ENCODE measurements at regions not wholly inside any gene's neighbourhood (a gene's known extent, or its start where the extent isn't known, plus 50 kb on each side); places are given as distances from the start of the nearest gene placed in this dataset.

DNA sequence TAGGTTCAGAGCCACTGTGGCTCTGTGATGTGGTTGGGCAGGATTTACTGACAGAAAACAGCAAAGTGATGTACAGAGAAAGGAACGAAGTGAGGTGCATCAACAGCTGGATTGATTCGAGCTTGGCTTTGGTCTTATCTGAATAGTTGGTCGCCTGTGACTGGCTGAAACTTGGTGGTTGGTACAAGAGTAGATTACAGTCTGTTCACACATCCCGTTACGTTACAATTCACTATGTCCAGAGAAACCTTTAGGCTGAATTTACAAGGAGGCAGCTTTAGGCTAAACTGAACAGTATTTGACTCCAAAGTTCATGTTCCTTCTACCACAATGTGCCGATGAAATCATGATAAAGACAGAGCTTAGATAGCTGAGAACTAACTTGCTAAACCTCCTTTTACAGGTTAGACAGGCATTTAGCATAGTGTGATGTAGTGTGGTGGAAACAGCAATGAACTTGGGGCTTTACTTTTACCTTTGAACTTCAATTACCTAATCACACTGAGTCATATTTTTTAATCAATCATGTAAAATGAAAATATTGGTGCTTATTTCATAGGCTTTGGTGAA is 210.2 kb upstream of the PUM3 start:
- TF ChIP-seq YY1 (IDR thresholded peaks at IDR 0.05; ENCODE audit: insufficient read depth, insufficient read length) (no peak), ZNF274 (IDR thresholded peaks at IDR 0.05; ENCODE audit: low read depth, low read length) (no peak), SUZ12 (IDR thresholded peaks at IDR 0.05; ENCODE audit: extremely low read depth, insufficient read depth, insufficient read length) (no peak)
- Histone ChIP-seq H3K9ac (ENCODE audit: insufficient read length, low read depth) (no peak overlapping the region), H3K4me1 (ENCODE audit: insufficient read depth, insufficient read length) (no peaks in the 10 kb centered on the region), H3K27me3 (ENCODE audit: insufficient read depth, insufficient read length) (no peaks in the 10 kb centered on the region), H3K9me3 (ENCODE audit: insufficient read depth, low read length) (no peaks in the 10 kb centered on the region), H3K4me3 (ENCODE audit: insufficient read length, low read depth) (no peak overlapping the region), H3K36me3 (ENCODE audit: insufficient read depth, insufficient read length, low read length) (no peaks in the 10 kb centered on the region)
- DNase-seq (ENCODE audit: low read depth, low spot score): no peak

DNA sequence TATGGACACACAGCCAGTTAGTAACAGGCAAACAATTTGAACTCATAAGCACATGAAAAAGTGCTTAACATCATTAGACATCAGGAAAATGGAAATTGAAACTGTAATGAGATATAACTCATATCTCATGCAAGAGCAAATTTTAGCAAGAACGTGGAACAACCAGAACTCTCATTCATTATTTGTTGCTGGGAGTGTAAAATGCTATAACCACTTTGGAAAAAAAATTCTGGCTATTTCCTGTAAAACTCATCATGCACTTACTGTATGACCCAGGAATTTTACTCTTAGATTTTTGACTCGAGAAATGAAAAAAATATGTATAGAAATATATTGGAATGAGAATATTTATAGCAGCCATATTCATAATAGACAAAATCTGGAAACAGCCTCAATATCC is 205.7 kb upstream of the PUM3 start:
- no peaks in the 10 kb centered on the region for H3K9me3 ChIP-seq (ENCODE audit: insufficient read depth, low read length)
- H3K36me3 ChIP-seq (ENCODE audit: insufficient read depth, insufficient read length, low read length): no peaks in the 10 kb centered on the region
- no peaks in the 10 kb centered on the region for H3K4me1 ChIP-seq (ENCODE audit: insufficient read depth, insufficient read length)
- H3K4me3 ChIP-seq (ENCODE audit: insufficient read length, low read depth): no peak overlapping the region
- TF ChIP-seq ZNF274 (IDR thresholded peaks at IDR 0.05; ENCODE audit: low read depth, low read length) (no peak), YY1 (IDR thresholded peaks at IDR 0.05; ENCODE audit: insufficient read depth, insufficient read length) (no peak), SUZ12 (IDR thresholded peaks at IDR 0.05; ENCODE audit: extremely low read depth, insufficient read depth, insufficient read length) (no peak)
- no peak for DNase-seq (ENCODE audit: low read depth, low spot score)
- H3K9ac ChIP-seq (ENCODE audit: insufficient read length, low read depth): no peak overlapping the region
- H3K27me3 ChIP-seq (ENCODE audit: insufficient read depth, insufficient read length): no peaks in the 10 kb centered on the region

DNA sequence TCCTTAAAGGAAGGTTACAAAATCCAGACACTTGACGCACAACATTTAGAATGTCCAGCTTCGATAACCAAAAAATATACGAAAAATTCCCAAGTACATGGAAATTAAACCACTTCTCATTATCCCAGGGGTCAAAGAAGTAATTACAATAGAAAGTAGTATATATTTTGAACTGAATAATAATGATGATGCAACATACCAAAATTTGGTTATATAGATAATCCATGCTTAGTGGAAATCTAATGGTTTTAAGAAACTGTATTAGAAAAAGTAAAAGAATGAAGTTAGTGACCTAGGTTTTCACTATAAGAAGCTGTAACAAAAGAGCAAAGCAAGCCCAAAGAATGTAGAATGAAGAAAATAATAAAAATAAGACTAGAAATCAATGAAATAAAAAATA is 204.0 kb upstream of the PUM3 start:
- H3K4me3 ChIP-seq (ENCODE audit: insufficient read length, low read depth): no peak overlapping the region
- no peaks in the 10 kb centered on the region for H3K4me1 ChIP-seq (ENCODE audit: insufficient read depth, insufficient read length)
- DNase-seq (ENCODE audit: low read depth, low spot score): no peak
- no peak overlapping the region for H3K9ac ChIP-seq (ENCODE audit: insufficient read length, low read depth)
- no peaks in the 10 kb centered on the region for H3K36me3 ChIP-seq (ENCODE audit: insufficient read depth, insufficient read length, low read length)
- no peak for TF ChIP-seq SUZ12 (IDR thresholded peaks at IDR 0.05; ENCODE audit: extremely low read depth, insufficient read depth, insufficient read length)
- no peak for TF ChIP-seq ZNF274 (IDR thresholded peaks at IDR 0.05; ENCODE audit: low read depth, low read length)
- no peak for TF ChIP-seq YY1 (IDR thresholded peaks at IDR 0.05; ENCODE audit: insufficient read depth, insufficient read length)
- H3K9me3 ChIP-seq (ENCODE audit: insufficient read depth, low read length): no peaks in the 10 kb centered on the region
- H3K27me3 ChIP-seq (ENCODE audit: insufficient read depth, insufficient read length): no peaks in the 10 kb centered on the region

DNA sequence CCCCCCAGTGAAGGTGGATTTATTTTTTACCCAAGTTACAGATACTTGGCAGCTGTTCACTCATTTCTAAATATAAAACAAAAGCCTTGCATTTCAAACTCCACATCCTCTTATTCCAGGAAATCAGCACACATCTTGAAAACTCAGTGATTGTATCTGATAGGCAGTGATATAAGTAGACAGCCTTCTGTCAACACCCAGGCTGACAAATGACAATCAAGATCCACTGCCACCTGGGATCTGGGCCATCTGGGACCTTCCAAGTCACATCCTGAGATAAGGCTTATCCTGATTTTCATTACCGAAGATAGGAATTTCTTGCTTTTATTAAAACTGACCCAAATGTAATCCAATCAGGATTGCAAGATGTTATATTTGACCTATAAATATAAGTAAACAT is 201.3 kb upstream of the PUM3 start:
- H3K4me1 ChIP-seq (ENCODE audit: insufficient read depth, insufficient read length): no peaks in the 10 kb centered on the region
- H3K9ac ChIP-seq (ENCODE audit: insufficient read length, low read depth): no peak overlapping the region
- H3K36me3 ChIP-seq (ENCODE audit: insufficient read depth, insufficient read length, low read length): no peaks in the 10 kb centered on the region
- H3K4me3 ChIP-seq (ENCODE audit: insufficient read length, low read depth): no peak overlapping the region
- H3K9me3 ChIP-seq (ENCODE audit: insufficient read depth, low read length): no peaks in the 10 kb centered on the region
- DNase-seq (ENCODE audit: low read depth, low spot score): no peak
- H3K27me3 ChIP-seq (ENCODE audit: insufficient read depth, insufficient read length): no peaks in the 10 kb centered on the region
- TF ChIP-seq SUZ12 (IDR thresholded peaks at IDR 0.05; ENCODE audit: extremely low read depth, insufficient read depth, insufficient read length) (no peak), YY1 (IDR thresholded peaks at IDR 0.05; ENCODE audit: insufficient read depth, insufficient read length) (no peak), ZNF274 (IDR thresholded peaks at IDR 0.05; ENCODE audit: low read depth, low read length) (no peak)

DNA sequence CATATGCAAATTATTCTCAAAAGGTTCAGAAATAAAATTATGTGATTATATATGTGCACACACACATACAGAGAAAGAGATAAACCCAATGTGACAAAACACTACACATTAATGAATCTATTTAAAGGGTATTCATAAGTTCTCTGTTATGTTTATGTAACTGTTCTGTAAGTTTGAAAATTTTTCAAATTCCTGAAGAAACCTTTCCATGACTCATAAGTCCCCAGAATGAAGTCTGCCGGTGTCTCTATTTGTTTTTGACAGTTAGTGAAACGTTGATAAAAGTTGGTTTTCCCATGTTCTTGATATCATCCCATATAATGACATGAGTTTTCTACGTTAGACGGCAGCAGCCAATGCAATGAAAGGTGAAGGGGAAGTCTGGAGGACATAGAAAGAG is 199.5 kb upstream of the PUM3 start:
- Histone ChIP-seq H3K9ac (ENCODE audit: insufficient read length, low read depth) (no peak overlapping the region), H3K27me3 (ENCODE audit: insufficient read depth, insufficient read length) (no peaks in the 10 kb centered on the region), H3K4me1 (ENCODE audit: insufficient read depth, insufficient read length) (no peaks in the 10 kb centered on the region), H3K9me3 (ENCODE audit: insufficient read depth, low read length) (no peaks in the 10 kb centered on the region), H3K4me3 (ENCODE audit: insufficient read length, low read depth) (no peak overlapping the region), H3K36me3 (ENCODE audit: insufficient read depth, insufficient read length, low read length) (no peaks in the 10 kb centered on the region)
- TF ChIP-seq YY1 (IDR thresholded peaks at IDR 0.05; ENCODE audit: insufficient read depth, insufficient read length): no peak
- no peak for DNase-seq (ENCODE audit: low read depth, low spot score)

DNA sequence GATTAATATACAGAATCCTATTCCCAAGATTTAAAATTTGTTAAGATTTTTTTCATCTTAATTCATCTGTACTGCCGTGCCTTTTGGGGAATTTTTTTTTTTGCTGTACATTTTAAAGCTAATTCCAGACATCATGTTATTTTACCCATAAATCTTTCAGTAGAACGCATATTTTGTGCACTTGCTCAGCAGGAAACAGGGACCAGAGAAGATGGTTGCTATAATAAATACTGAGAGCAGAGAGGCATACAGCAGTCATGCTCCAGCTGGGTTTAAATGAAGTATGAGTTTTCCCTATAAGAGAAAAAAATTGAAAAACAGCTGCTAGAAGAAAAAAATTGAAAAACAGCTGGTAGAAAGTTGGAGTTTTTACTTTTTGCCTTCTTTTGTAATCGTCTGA is 196.9 kb upstream of the PUM3 start:
- no peak for DNase-seq (ENCODE audit: low read depth, low spot score)
- Histone ChIP-seq H3K4me3 (ENCODE audit: insufficient read length, low read depth) (no peak overlapping the region), H3K27me3 (ENCODE audit: insufficient read depth, insufficient read length) (no peaks in the 10 kb centered on the region), H3K4me1 (ENCODE audit: insufficient read depth, insufficient read length) (no peaks in the 10 kb centered on the region), H3K9ac (ENCODE audit: insufficient read length, low read depth) (no peak overlapping the region), H3K36me3 (ENCODE audit: insufficient read depth, insufficient read length, low read length) (no peaks in the 10 kb centered on the region), H3K9me3 (ENCODE audit: insufficient read depth, low read length) (no peaks in the 10 kb centered on the region)
- no peak for TF ChIP-seq ZNF274 (IDR thresholded peaks at IDR 0.05; ENCODE audit: low read depth, low read length)
- no peak for TF ChIP-seq SUZ12 (IDR thresholded peaks at IDR 0.05; ENCODE audit: extremely low read depth, insufficient read depth, insufficient read length)
- no peak for TF ChIP-seq YY1 (IDR thresholded peaks at IDR 0.05; ENCODE audit: insufficient read depth, insufficient read length)

DNA sequence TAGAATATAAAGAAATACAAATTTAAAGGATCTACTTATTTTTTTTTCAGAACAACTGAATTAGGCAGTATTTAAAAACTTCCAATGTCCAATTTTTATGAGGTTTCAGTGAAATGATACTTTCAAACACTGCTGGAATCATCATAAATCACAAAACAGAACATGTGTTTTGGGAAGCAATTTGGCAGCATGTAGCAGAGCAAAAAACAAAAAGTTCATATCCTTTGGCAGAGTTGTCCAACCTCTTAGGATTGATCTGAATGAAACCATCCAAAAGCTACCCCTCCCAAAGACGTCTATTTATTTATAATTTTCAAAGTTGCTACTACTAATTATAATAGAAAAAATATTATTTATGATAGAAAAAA is 192.4 kb upstream of the PUM3 start:
- Histone ChIP-seq H3K9me3 (ENCODE audit: insufficient read depth, low read length) (no peaks in the 10 kb centered on the region), H3K4me3 (ENCODE audit: insufficient read length, low read depth) (no peak overlapping the region), H3K27me3 (ENCODE audit: insufficient read depth, insufficient read length) (no peaks in the 10 kb centered on the region), H3K36me3 (ENCODE audit: insufficient read depth, insufficient read length, low read length) (no peaks in the 10 kb centered on the region), H3K4me1 (ENCODE audit: insufficient read depth, insufficient read length) (no peaks in the 10 kb centered on the region), H3K9ac (ENCODE audit: insufficient read length, low read depth) (no peak overlapping the region)
- no peak for DNase-seq (ENCODE audit: low read depth, low spot score)
- no peak for TF ChIP-seq YY1 (IDR thresholded peaks at IDR 0.05; ENCODE audit: insufficient read depth, insufficient read length)
- no peak for TF ChIP-seq ZNF274 (IDR thresholded peaks at IDR 0.05; ENCODE audit: low read depth, low read length)
- no peak for TF ChIP-seq SUZ12 (IDR thresholded peaks at IDR 0.05; ENCODE audit: extremely low read depth, insufficient read depth, insufficient read length)

All from NT2/D1 (cell line).